Testis (tissue), 2 donors: ENCODE measurements at regions not wholly inside any gene's neighbourhood (a gene's known extent, or its start where the extent isn't known, plus 50 kb on each side); places are given as distances from the start of the nearest gene placed in this dataset.

Experiments used
- CTCF ChIP-seq, 3 experiments: fragments of 450-650 bp in 2 of 3; fragments of 200-600 bp in 1 of 3; sonication (generic) in 1 of 3; IDR thresholded peaks; one replicate each; pipeline ENCODE4 v1.5.1; 2016 to 2019; ENCODE audit warnings: antibody characterized with exemption in 3 of 3, mild to moderate bottlenecking in 2 of 3, moderate library complexity in 1 of 3
- POLR2A ChIP-seq: fragments of 450-650 bp; IDR thresholded peaks from one replicate; pipeline ENCODE4 v1.6.1; 2017; ENCODE audit warnings: antibody characterized with exemption, mild to moderate bottlenecking, moderate library complexity

GRCh38 chrX:45885931-45886330 is 659.3 kb downstream of the ZNF674 start:
- TF ChIP-seq CTCF (IDR thresholded peaks at IDR 0.05) (no peak), POLR2A (no peak)
